DOHH2 (cell line): ENCODE measurements at regions not wholly inside any gene's neighbourhood (a gene's known extent, or its start where the extent isn't known, plus 50 kb on each side); places are given as distances from the start of the nearest gene placed in this dataset.

Experiments
- H3F3A ChIP-seq: fragments of 200-600 bp; sonication (generic), shearing (Covaris generic); 2 replicates; pipeline ENCODE4 v1.6.0; 2016; ENCODE audit warnings: antibody characterized with exemption, mild to moderate bottlenecking; ENCODE audit not compliant: control insufficient read depth, insufficient read depth
- H3K27ac ChIP-seq: fragments of 200-600 bp; sonication (generic); 2 replicates; pipeline ENCODE4 v1.5.1; 2014; ENCODE audit warnings: low read depth, mild to moderate bottlenecking, low read length, moderate library complexity
- H3K27me3 ChIP-seq: fragments of 200-600 bp; sonication (generic); 2 replicates; pipeline ENCODE4 v1.6.1; 2014; ENCODE audit warnings: mild to moderate bottlenecking, low read length, mixed read lengths; ENCODE audit not compliant: control insufficient read depth
- H3K36me3 ChIP-seq: fragments of 200-600 bp; sonication (generic); 2 replicates; pipeline ENCODE4 v1.6.1; 2014; ENCODE audit warnings: mild to moderate bottlenecking, low read length, moderate library complexity, mixed read lengths; ENCODE audit not compliant: control insufficient read depth
- H3K4me1 ChIP-seq: fragments of 200-600 bp; sonication (generic); 2 replicates; pipeline ENCODE4 v1.6.1; 2014; ENCODE audit warnings: mild to moderate bottlenecking, low read length, mixed read lengths; ENCODE audit not compliant: control insufficient read depth
- H3K4me2 ChIP-seq: fragments of 200-600 bp; sonication (generic); 2 replicates; pipeline ENCODE4 v1.6.0; 2014; ENCODE audit warnings: mild to moderate bottlenecking, low read length, moderate library complexity
- H3K4me3 ChIP-seq: fragments of 200-600 bp; sonication (generic); 2 replicates; pipeline ENCODE4 v1.5.1; 2014; ENCODE audit warnings: mild to moderate bottlenecking, low read length, mixed read lengths
- H3K79me2 ChIP-seq: fragments of 200-600 bp; sonication (generic); 2 replicates; pipeline ENCODE4 v1.6.1; 2014; ENCODE audit warnings: mild to moderate bottlenecking, low read length, mixed read lengths; ENCODE audit not compliant: control insufficient read depth
- H3K9me2 ChIP-seq: fragments of 200-600 bp; sonication (generic); replicated peaks from 2 replicates; pipeline ENCODE4 v1.6.1; 2014; ENCODE audit warnings: mild to moderate bottlenecking, low read length, mixed read lengths; ENCODE audit not compliant: control insufficient read depth
- H3K9me3 ChIP-seq: fragments of 200-600 bp; sonication (generic); 2 replicates; pipeline ENCODE4 v1.6.1; 2014; ENCODE audit warnings: antibody characterized with exemption, low read length, mixed read lengths; ENCODE audit not compliant: control insufficient read depth, insufficient read depth
- H4K20me1 ChIP-seq: fragments of 200-600 bp; sonication (generic); 2 replicates; pipeline ENCODE4 v1.6.0; 2014; ENCODE audit warnings: low read depth, mild to moderate bottlenecking, antibody characterized with exemption, low read length, moderate library complexity; ENCODE audit not compliant: control insufficient read depth, insufficient read depth
- EZH2phosphoT487 ChIP-seq: fragments of 200-600 bp; sonication (generic); IDR thresholded peaks from 2 replicates; pipeline ENCODE4 v1.6.1; 2017; ENCODE audit warnings: borderline replicate concordance, mild to moderate bottlenecking, antibody characterized with exemption, low read length, moderate library complexity, mixed read lengths
- TF ChIP-seq, protein P1 (sequence below): fragments of 200-600 bp; sonication (generic); IDR thresholded peaks from one replicate; pipeline ENCODE4 v1.5.1; 2014; ENCODE audit warnings: antibody characterized with exemption, mild to moderate bottlenecking, low read depth, low read length; ENCODE audit not compliant: poor library complexity, severe bottlenecking

GRCh38 chr2:56474412-56475158 is 290.8 kb downstream of the CCDC85A start:
- Histone ChIP-seq H3K4me2 (no peak overlapping the region), H3K36me3 (no peaks in the 10 kb centered on the region)

GRCh38 chr2:56475191-56475590 is 291.4 kb downstream of the CCDC85A start:
- H3K9me2 ChIP-seq: no peaks in the 10 kb centered on the region
- H3K4me3 ChIP-seq: no peak overlapping the region
- no peaks in the 10 kb centered on the region for H3K27me3 ChIP-seq
- TF ChIP-seq, protein P1, sequence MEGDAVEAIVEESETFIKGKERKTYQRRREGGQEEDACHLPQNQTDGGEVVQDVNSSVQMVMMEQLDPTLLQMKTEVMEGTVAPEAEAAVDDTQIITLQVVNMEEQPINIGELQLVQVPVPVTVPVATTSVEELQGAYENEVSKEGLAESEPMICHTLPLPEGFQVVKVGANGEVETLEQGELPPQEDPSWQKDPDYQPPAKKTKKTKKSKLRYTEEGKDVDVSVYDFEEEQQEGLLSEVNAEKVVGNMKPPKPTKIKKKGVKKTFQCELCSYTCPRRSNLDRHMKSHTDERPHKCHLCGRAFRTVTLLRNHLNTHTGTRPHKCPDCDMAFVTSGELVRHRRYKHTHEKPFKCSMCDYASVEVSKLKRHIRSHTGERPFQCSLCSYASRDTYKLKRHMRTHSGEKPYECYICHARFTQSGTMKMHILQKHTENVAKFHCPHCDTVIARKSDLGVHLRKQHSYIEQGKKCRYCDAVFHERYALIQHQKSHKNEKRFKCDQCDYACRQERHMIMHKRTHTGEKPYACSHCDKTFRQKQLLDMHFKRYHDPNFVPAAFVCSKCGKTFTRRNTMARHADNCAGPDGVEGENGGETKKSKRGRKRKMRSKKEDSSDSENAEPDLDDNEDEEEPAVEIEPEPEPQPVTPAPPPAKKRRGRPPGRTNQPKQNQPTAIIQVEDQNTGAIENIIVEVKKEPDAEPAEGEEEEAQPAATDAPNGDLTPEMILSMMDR: no peak
- TF ChIP-seq EZH2phosphoT487: no peak
- H3K9me3 ChIP-seq: no peaks in the 10 kb centered on the region
- no peaks in the 10 kb centered on the region for H3K79me2 ChIP-seq
- H3F3A ChIP-seq: no peaks in the 10 kb centered on the region
- no peaks in the 10 kb centered on the region for H3K4me1 ChIP-seq
- H4K20me1 ChIP-seq: no peaks in the 10 kb centered on the region
- H3K4me2 ChIP-seq: no peak overlapping the region
- H3K27ac ChIP-seq: no peak overlapping the region
- H3K36me3 ChIP-seq: no peaks in the 10 kb centered on the region

More at GRCh38 chr2:56474412-56475158, 290.8 kb downstream of the CCDC85A start:
- H3K27me3 ChIP-seq: no peaks in the 10 kb centered on the region
- no peaks in the 10 kb centered on the region for H3K9me3 ChIP-seq
- H3K27ac ChIP-seq: no peak overlapping the region
- H4K20me1 ChIP-seq: no peaks in the 10 kb centered on the region
- TF ChIP-seq EZH2phosphoT487: no peak
- H3K4me3 ChIP-seq: no peak overlapping the region
- no peaks in the 10 kb centered on the region for H3K9me2 ChIP-seq
- H3K79me2 ChIP-seq: no peaks in the 10 kb centered on the region
- H3F3A ChIP-seq: no peaks in the 10 kb centered on the region
- no peaks in the 10 kb centered on the region for H3K4me1 ChIP-seq

DNA sequence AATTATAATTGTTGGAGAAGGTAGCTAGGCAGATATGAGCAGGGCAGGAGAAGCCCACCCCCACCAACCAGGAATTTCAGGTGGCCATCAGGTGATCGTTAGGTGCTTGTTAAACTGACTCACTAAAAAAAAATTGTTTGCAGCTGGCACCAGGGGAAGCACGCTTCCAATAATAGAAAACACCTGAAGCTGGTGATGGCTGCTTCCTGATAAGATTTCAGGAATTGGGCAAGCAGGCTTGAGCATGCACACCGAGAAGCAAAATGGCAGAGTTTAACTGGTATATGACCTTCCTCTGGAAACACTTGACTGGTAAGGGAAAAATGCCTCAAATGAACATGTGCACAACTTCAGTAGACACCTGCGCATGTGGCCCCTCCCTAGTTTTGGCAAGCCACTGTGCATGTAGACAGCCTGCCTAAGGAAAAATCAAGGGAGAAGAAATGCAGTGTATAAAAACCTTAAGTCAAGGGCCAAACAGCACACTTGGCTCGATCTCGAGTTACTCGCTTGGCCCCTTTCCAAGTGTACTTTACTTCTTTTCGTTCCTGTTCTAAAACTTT is 292.8 kb downstream of the CCDC85A start:
- Histone ChIP-seq H4K20me1 (no peaks in the 10 kb centered on the region), H3F3A (no peaks in the 10 kb centered on the region), H3K9me3 (no peaks in the 10 kb centered on the region), H3K27ac (no peak overlapping the region), H3K36me3 (no peaks in the 10 kb centered on the region), H3K4me2 (no peak overlapping the region), H3K4me1 (no peaks in the 10 kb centered on the region), H3K27me3 (no peaks in the 10 kb centered on the region), H3K9me2 (no peaks in the 10 kb centered on the region), H3K79me2 (no peaks in the 10 kb centered on the region), H3K4me3 (no peak overlapping the region)
- TF ChIP-seq EZH2phosphoT487: no peak
- TF ChIP-seq, protein P1: no peak

DNA sequence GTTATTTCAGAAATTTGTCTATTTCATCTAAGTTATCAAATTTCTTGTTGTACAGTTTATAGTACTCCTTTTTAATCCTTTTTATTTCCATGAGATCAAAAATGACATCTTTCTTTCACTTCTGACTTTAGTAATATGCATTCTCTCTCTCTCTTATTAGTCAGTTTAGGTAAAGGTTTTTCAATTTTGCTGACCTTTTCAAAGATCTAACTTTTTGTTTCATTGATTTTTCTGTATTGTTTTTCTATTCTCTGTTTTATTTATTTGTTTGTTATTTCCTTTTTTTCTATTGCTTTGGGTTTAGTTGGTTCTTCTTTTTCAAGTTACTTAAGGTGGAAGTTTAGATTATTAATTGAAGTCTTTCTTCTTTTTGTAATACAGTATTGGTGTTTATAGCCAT is 294.2 kb downstream of the CCDC85A start:
- Histone ChIP-seq H3F3A (no peaks in the 10 kb centered on the region), H3K4me3 (no peak overlapping the region), H3K4me1 (no peaks in the 10 kb centered on the region), H3K9me2 (no peaks in the 10 kb centered on the region), H3K27ac (no peak overlapping the region), H3K9me3 (no peaks in the 10 kb centered on the region), H3K79me2 (no peaks in the 10 kb centered on the region), H4K20me1 (no peaks in the 10 kb centered on the region), H3K27me3 (no peaks in the 10 kb centered on the region), H3K4me2 (no peak overlapping the region), H3K36me3 (no peaks in the 10 kb centered on the region)
- TF ChIP-seq, protein P1: no peak
- no peak for TF ChIP-seq EZH2phosphoT487
